ENCODE measurements at regions not wholly inside any gene's neighbourhood (a gene's known extent, or its start where the extent isn't known, plus 50 kb on each side); places are given as distances from the start of the nearest gene placed in this dataset.

- ATAC-seq (ENCODE audit: insufficient read depth, low read depth) = no peak
- Histone ChIP-seq H3K4me1 (ENCODE audit: insufficient read depth, low read length) (no peaks in the 10 kb centered on the region), H3K27ac (ENCODE audit: low read length) (no peak overlapping the region), H3K27me3 (ENCODE audit: insufficient read depth, low read length, poor library complexity) (no peaks in the 10 kb centered on the region), H3K4me3 (ENCODE audit: low read depth in 1 of 2, low read length in 2 of 2) (no peak overlapping the region), H3K9me3 (ENCODE audit: insufficient read depth, low read length, severe bottlenecking) (no peaks in the 10 kb centered on the region), H3K79me2 (ENCODE audit: insufficient read depth, low read length) (no peaks in the 10 kb centered on the region), H3K4me2 (ENCODE audit: insufficient read depth, low read length) (no peak overlapping the region), H3K9ac (ENCODE audit: low read depth, low read length) (no peak overlapping the region), H2AFZ (ENCODE audit: low read depth, low read length) (no peak overlapping the region), H4K20me1 (ENCODE audit: insufficient read depth, low read length) (no peaks in the 10 kb centered on the region), H3K36me3 (ENCODE audit: insufficient read depth, low read length) (no peaks in the 10 kb centered on the region)
- DNase-seq = no peak
- TF ChIP-seq EZH2 (IDR thresholded peaks at IDR 0.05; ENCODE audit: borderline replicate concordance, low read depth, low read length, severe bottlenecking) (no peak), CTCF (IDR thresholded peaks at IDR 0.05; ENCODE audit: borderline replicate concordance, extremely low read depth, low read length, poor library complexity, severe bottlenecking) (no peak)
Measured at GRCh38 chr15:95013381-95013780, 782.0 kb downstream of the MCTP2 start.

- Histone ChIP-seq H2AFZ (ENCODE audit: low read depth, low read length) (no peak overlapping the region), H3K79me2 (ENCODE audit: insufficient read depth, low read length) (no peaks in the 10 kb centered on the region), H3K4me2 (ENCODE audit: insufficient read depth, low read length) (no peak overlapping the region), H3K27me3 (ENCODE audit: insufficient read depth, low read length, poor library complexity) (no peaks in the 10 kb centered on the region), H4K20me1 (ENCODE audit: insufficient read depth, low read length) (no peaks in the 10 kb centered on the region), H3K9me3 (ENCODE audit: insufficient read depth, low read length, severe bottlenecking) (no peaks in the 10 kb centered on the region), H3K4me1 (ENCODE audit: insufficient read depth, low read length) (no peaks in the 10 kb centered on the region), H3K36me3 (ENCODE audit: insufficient read depth, low read length) (no peaks in the 10 kb centered on the region), H3K9ac (ENCODE audit: low read depth, low read length) (no peak overlapping the region), H3K4me3 (ENCODE audit: low read depth in 1 of 2, low read length in 2 of 2) (no peak overlapping the region), H3K27ac (ENCODE audit: low read length) (no peak overlapping the region)
- DNase-seq (no peak), ATAC-seq (ENCODE audit: insufficient read depth, low read depth) (no peak)
- TF ChIP-seq EZH2 (IDR thresholded peaks at IDR 0.05; ENCODE audit: borderline replicate concordance, low read depth, low read length, severe bottlenecking) = no peak
- no peak for TF ChIP-seq CTCF (IDR thresholded peaks at IDR 0.05; ENCODE audit: borderline replicate concordance, extremely low read depth, low read length, poor library complexity, severe bottlenecking)
Measured at GRCh38 chr15:95016511-95017229, 785.3 kb downstream of the MCTP2 start.

- Histone ChIP-seq H3K4me3 (ENCODE audit: low read depth in 1 of 2, low read length in 2 of 2) (no peak overlapping the region), H3K9ac (ENCODE audit: low read depth, low read length) (no peak overlapping the region), H3K4me1 (ENCODE audit: insufficient read depth, low read length) (no peaks in the 10 kb centered on the region), H3K79me2 (ENCODE audit: insufficient read depth, low read length) (no peaks in the 10 kb centered on the region), H2AFZ (ENCODE audit: low read depth, low read length) (no peak overlapping the region), H3K27me3 (ENCODE audit: insufficient read depth, low read length, poor library complexity) (no peaks in the 10 kb centered on the region), H4K20me1 (ENCODE audit: insufficient read depth, low read length) (no peaks in the 10 kb centered on the region), H3K9me3 (ENCODE audit: insufficient read depth, low read length, severe bottlenecking) (no peaks in the 10 kb centered on the region), H3K27ac (ENCODE audit: low read length) (no peak overlapping the region), H3K36me3 (ENCODE audit: insufficient read depth, low read length) (no peaks in the 10 kb centered on the region), H3K4me2 (ENCODE audit: insufficient read depth, low read length) (no peak overlapping the region)
- TF ChIP-seq CTCF (IDR thresholded peaks at IDR 0.05; ENCODE audit: borderline replicate concordance, extremely low read depth, low read length, poor library complexity, severe bottlenecking) (no peak), EZH2 (IDR thresholded peaks at IDR 0.05; ENCODE audit: borderline replicate concordance, low read depth, low read length, severe bottlenecking) (no peak)
- ATAC-seq (ENCODE audit: insufficient read depth, low read depth) (no peak), DNase-seq (no peak)
Measured at GRCh38 chr15:95017666-95018328, 786.4 kb downstream of the MCTP2 start.
